A549 (cell line): ENCODE measurements at regions not wholly inside any gene's neighbourhood (a gene's known extent, or its start where the extent isn't known, plus 50 kb on each side); places are given as distances from the start of the nearest gene placed in this dataset.

Source experiments
- CTCF ChIP-seq: fragments of >200 bp; sonication (Bioruptor Twin); formaldehyde crosslinking; IDR thresholded peaks from 3 replicates; pipeline ENCODE4 v1.5.1; 2016
- FOSL2 ChIP-seq, 2 experiments: fragments of 450-650 bp in 1 of 2; fragments of >200 bp in 1 of 2; sonication (Bioruptor Twin) in 1 of 2; formaldehyde crosslinking; IDR thresholded peaks; 2 replicates each; pipeline versions ENCODE4 v1.5.0 to v1.6.1; 2016 to 2020; ENCODE audit warnings: mild to moderate bottlenecking in 1 of 2, moderate library complexity in 1 of 2
- MAX ChIP-seq: IDR thresholded peaks from 2 replicates; pipeline ENCODE4 v1.6.1; 2012

DNA sequence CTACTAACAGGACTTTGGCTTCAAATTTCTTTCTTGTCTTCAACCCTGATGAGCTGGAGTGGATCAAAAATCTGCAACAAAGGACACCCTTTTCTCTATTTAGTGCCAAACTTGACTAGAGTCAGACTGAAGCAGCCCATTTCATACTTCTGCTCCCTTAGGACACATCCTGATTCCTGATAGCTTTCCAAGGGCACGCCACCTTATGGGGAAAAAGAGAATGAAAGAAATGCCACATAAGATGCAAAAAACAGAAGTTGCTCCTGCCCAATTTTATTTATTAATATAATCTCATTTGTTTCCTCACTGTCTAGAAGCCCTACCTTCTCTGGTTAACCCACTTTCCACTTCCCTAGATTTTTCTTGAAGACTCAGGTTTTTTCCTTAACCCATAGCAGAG is 72.7 kb upstream of the NBPF4 start:
- no peak for TF ChIP-seq MAX
- TF ChIP-seq FOSL2 (IDR thresholded peaks at IDR 0.05) = no peak
- no peak for TF ChIP-seq FOSL2 (CRISPR knock-in tag; IDR thresholded peaks at IDR 0.05)
- TF ChIP-seq CTCF = peak; percentile 24; the same call in 1 of the 3 replicates
